ENCODE measurements at regions not wholly inside any gene's neighbourhood (a gene's known extent, or its start where the extent isn't known, plus 50 kb on each side); places are given as distances from the start of the nearest gene placed in this dataset.

DNA sequence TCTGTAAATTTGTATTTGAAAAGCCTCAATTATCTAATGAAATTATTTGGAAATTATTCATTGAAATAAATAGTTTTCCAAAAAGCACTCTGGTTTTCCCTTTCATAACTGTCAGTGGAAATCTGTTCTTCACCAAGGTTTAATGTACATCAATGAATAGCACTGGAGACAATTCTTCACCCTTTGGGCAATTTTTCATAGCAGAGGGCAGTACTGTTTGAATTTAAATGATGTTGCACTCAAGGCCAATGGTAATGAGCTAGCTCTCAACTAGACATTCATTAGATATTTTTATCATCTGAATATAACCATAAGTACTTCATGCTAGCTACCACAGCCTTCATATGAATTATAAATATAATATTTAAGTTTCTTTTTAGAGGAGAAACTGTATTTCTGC is 658.2 kb upstream of the CCDC54 start:
- Mint-ChIP-seq H3K27ac (no peak overlapping the region), H3K27me3 (peaks cover 4% of the 10 kb centered on the region), H3K4me3 (no peak overlapping the region), H3K4me1 (no peaks in the 10 kb centered on the region), H3K36me3 (no peaks in the 10 kb centered on the region), H3K9me3 (peaks cover 0 to 2% (median 0%) of the 10 kb centered on the region in 7 donors)
- no peaks in the 10 kb centered on the region for H3K9me3 ChIP-seq (ENCODE audit: control insufficient read depth in 2 of 2, low read length in 2 of 2)
- H3K4me3 ChIP-seq (ENCODE audit: low read depth, low read length): no peak overlapping the region
- H3K4me1 ChIP-seq (ENCODE audit: control insufficient read depth, insufficient read depth, low read length, poor library complexity, severe bottlenecking): no peaks in the 10 kb centered on the region
- H3K36me3 ChIP-seq (ENCODE audit: control insufficient read depth, insufficient read depth, low read length): no peaks in the 10 kb centered on the region
- no peak overlapping the region for H3K27ac ChIP-seq (ENCODE audit: insufficient read depth, low read length, poor library complexity, severe bottlenecking)
- no peaks in the 10 kb centered on the region for H3K27me3 ChIP-seq (ENCODE audit: control insufficient read depth, insufficient read depth, low read length)
- DNase-seq (no peak), ATAC-seq (ENCODE audit: low read depth in 2 of 2) (no peak)

GRCh38 chr3:106719583-106719982 is 657.7 kb upstream of the CCDC54 start:
- H3K4me3 ChIP-seq (ENCODE audit: low read depth, low read length): no peak overlapping the region
- no peaks in the 10 kb centered on the region for H3K27me3 ChIP-seq (ENCODE audit: control insufficient read depth, insufficient read depth, low read length)
- no peaks in the 10 kb centered on the region for H3K4me1 Mint-ChIP-seq
- H3K9me3 ChIP-seq (ENCODE audit: control insufficient read depth in 2 of 2, low read length in 2 of 2): no peaks in the 10 kb centered on the region
- no peaks in the 10 kb centered on the region for H3K36me3 ChIP-seq (ENCODE audit: control insufficient read depth, insufficient read depth, low read length)
- H3K9me3 Mint-ChIP-seq: peaks cover 0 to 2% (median 0%) of the 10 kb centered on the region in 7 donors
- DNase-seq: no peak
- no peaks in the 10 kb centered on the region for H3K4me1 ChIP-seq (ENCODE audit: control insufficient read depth, insufficient read depth, low read length, poor library complexity, severe bottlenecking)
- no peak overlapping the region for H3K4me3 Mint-ChIP-seq
- ATAC-seq (ENCODE audit: low read depth in 2 of 2): no peak
- H3K36me3 Mint-ChIP-seq: no peaks in the 10 kb centered on the region
- H3K27ac ChIP-seq (ENCODE audit: insufficient read depth, low read length, poor library complexity, severe bottlenecking): no peak overlapping the region
- H3K27me3 Mint-ChIP-seq: peaks cover 4% of the 10 kb centered on the region
- no peak overlapping the region for H3K27ac Mint-ChIP-seq

GRCh38 chr3:106720510-106720909 is 656.7 kb upstream of the CCDC54 start:
- no peaks in the 10 kb centered on the region for H3K4me1 ChIP-seq (ENCODE audit: control insufficient read depth, insufficient read depth, low read length, poor library complexity, severe bottlenecking)
- no peak for DNase-seq
- no peaks in the 10 kb centered on the region for H3K36me3 ChIP-seq (ENCODE audit: control insufficient read depth, insufficient read depth, low read length)
- ATAC-seq (ENCODE audit: low read depth in 2 of 2): no peak
- Mint-ChIP-seq H3K4me3 (no peak overlapping the region), H3K9me3 (peaks cover 0 to 2% (median 0%) of the 10 kb centered on the region in 7 donors), H3K27ac (no peak overlapping the region), H3K27me3 (peaks cover 4% of the 10 kb centered on the region), H3K4me1 (no peaks in the 10 kb centered on the region), H3K36me3 (no peaks in the 10 kb centered on the region)
- no peaks in the 10 kb centered on the region for H3K27me3 ChIP-seq (ENCODE audit: control insufficient read depth, insufficient read depth, low read length)
- no peak overlapping the region for H3K4me3 ChIP-seq (ENCODE audit: low read depth, low read length)
- H3K9me3 ChIP-seq (ENCODE audit: control insufficient read depth in 2 of 2, low read length in 2 of 2): no peaks in the 10 kb centered on the region
- H3K27ac ChIP-seq (ENCODE audit: insufficient read depth, low read length, poor library complexity, severe bottlenecking): no peak overlapping the region

DNA sequence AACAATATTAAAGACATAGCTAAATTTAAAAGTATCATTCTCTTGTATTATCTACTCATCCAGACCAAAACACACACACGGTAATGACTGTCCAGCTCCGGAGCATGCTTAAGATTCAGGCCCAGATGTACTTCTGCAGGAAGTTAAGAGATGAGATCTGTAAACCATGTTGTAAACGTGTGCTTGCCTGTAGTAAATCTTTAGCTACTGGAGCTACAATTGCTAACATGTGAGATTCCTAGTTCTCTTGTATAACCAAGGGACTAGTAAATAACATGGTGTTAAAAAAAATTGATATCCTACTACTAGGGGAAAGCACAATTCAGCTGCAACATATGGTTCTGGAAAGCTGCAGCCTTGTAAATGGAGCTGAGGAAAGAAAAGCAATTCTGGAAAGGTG is 651.7 kb upstream of the CCDC54 start:
- no peaks in the 10 kb centered on the region for H3K36me3 Mint-ChIP-seq
- H3K9me3 Mint-ChIP-seq: no peaks in the 10 kb centered on the region
- no peak overlapping the region for H3K27ac ChIP-seq (ENCODE audit: insufficient read depth, low read length, poor library complexity, severe bottlenecking)
- no peak overlapping the region for H3K27ac Mint-ChIP-seq
- no peaks in the 10 kb centered on the region for H3K9me3 ChIP-seq (ENCODE audit: control insufficient read depth in 2 of 2, low read length in 2 of 2)
- no peak overlapping the region for H3K4me3 Mint-ChIP-seq
- H3K27me3 ChIP-seq (ENCODE audit: control insufficient read depth, insufficient read depth, low read length): no peaks in the 10 kb centered on the region
- no peak overlapping the region for H3K4me3 ChIP-seq (ENCODE audit: low read depth, low read length)
- no peak for DNase-seq
- H3K4me1 Mint-ChIP-seq: no peaks in the 10 kb centered on the region
- H3K27me3 Mint-ChIP-seq: peaks cover 4% of the 10 kb centered on the region
- no peaks in the 10 kb centered on the region for H3K4me1 ChIP-seq (ENCODE audit: control insufficient read depth, insufficient read depth, low read length, poor library complexity, severe bottlenecking)
- H3K36me3 ChIP-seq (ENCODE audit: control insufficient read depth, insufficient read depth, low read length): no peaks in the 10 kb centered on the region
- no peak for ATAC-seq (ENCODE audit: low read depth in 2 of 2)

DNA sequence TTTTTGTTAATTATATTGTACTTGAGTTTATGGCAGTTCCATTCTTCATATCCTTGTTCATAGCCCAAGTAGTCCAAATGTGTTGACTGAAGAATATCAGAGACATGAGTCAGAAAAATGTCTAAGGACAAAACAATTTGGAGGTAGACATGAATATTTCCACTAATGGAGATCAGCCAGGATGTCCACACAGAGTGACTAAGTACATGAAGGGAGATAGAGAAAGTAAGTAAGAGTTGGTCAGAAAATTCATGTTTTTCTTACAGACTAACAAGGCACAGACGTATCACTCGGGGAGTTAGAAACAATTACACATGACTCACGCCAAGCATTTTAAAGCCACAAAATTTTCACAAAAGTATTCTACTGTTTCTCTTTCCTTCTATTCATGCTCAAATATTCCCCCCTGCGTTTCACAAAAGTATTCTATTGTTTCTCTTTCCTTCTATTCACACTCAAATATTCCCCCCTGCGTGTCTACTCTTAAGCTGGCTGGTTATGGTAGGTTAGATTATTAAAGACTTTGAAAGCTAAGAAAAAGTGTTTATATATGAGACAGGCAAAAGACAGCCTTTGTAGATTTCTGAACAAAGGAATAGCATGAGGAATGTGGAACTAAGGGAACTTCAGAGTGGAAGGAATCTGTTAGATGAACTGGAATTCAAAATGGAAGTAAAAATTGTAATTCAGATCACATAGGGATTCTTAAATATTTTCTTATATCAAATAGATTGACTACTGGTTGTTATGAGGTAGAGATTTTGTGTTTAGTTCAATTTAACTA is 648.7 kb upstream of the CCDC54 start:
- Mint-ChIP-seq H3K4me3 (no peak overlapping the region), H3K4me1 (no peaks in the 10 kb centered on the region), H3K9me3 (no peaks in the 10 kb centered on the region), H3K27ac (no peak overlapping the region), H3K36me3 (no peaks in the 10 kb centered on the region), H3K27me3 (peaks cover 4% of the 10 kb centered on the region)
- no peak overlapping the region for H3K4me3 ChIP-seq (ENCODE audit: low read depth, low read length)
- no peak for DNase-seq
- no peaks in the 10 kb centered on the region for H3K9me3 ChIP-seq (ENCODE audit: control insufficient read depth in 2 of 2, low read length in 2 of 2)
- no peaks in the 10 kb centered on the region for H3K4me1 ChIP-seq (ENCODE audit: control insufficient read depth, insufficient read depth, low read length, poor library complexity, severe bottlenecking)
- no peaks in the 10 kb centered on the region for H3K36me3 ChIP-seq (ENCODE audit: control insufficient read depth, insufficient read depth, low read length)
- no peak overlapping the region for H3K27ac ChIP-seq (ENCODE audit: insufficient read depth, low read length, poor library complexity, severe bottlenecking)
- ATAC-seq (ENCODE audit: low read depth in 2 of 2): no peak
- no peaks in the 10 kb centered on the region for H3K27me3 ChIP-seq (ENCODE audit: control insufficient read depth, insufficient read depth, low read length)

GRCh38 chr3:106729481-106729880 is 647.8 kb upstream of the CCDC54 start:
- Mint-ChIP-seq H3K4me3 (no peak overlapping the region), H3K36me3 (no peaks in the 10 kb centered on the region), H3K27ac (no peak overlapping the region), H3K4me1 (no peaks in the 10 kb centered on the region), H3K27me3 (peaks cover 4% of the 10 kb centered on the region), H3K9me3 (no peaks in the 10 kb centered on the region)
- Histone ChIP-seq H3K9me3 (ENCODE audit: control insufficient read depth in 2 of 2, low read length in 2 of 2) (no peaks in the 10 kb centered on the region), H3K27ac (ENCODE audit: insufficient read depth, low read length, poor library complexity, severe bottlenecking) (no peak overlapping the region), H3K36me3 (ENCODE audit: control insufficient read depth, insufficient read depth, low read length) (no peaks in the 10 kb centered on the region), H3K4me1 (ENCODE audit: control insufficient read depth, insufficient read depth, low read length, poor library complexity, severe bottlenecking) (no peaks in the 10 kb centered on the region), H3K27me3 (ENCODE audit: control insufficient read depth, insufficient read depth, low read length) (no peaks in the 10 kb centered on the region), H3K4me3 (ENCODE audit: low read depth, low read length) (no peak overlapping the region)
- DNase-seq (no peak), ATAC-seq (ENCODE audit: low read depth in 2 of 2) (no peak)

GRCh38 chr3:106731230-106731629 is 646.0 kb upstream of the CCDC54 start:
- Histone ChIP-seq H3K27me3 (ENCODE audit: control insufficient read depth, insufficient read depth, low read length) (no peaks in the 10 kb centered on the region), H3K4me1 (ENCODE audit: control insufficient read depth, insufficient read depth, low read length, poor library complexity, severe bottlenecking) (no peaks in the 10 kb centered on the region), H3K36me3 (ENCODE audit: control insufficient read depth, insufficient read depth, low read length) (no peaks in the 10 kb centered on the region), H3K9me3 (ENCODE audit: control insufficient read depth in 2 of 2, low read length in 2 of 2) (no peaks in the 10 kb centered on the region), H3K4me3 (ENCODE audit: low read depth, low read length) (no peak overlapping the region), H3K27ac (ENCODE audit: insufficient read depth, low read length, poor library complexity, severe bottlenecking) (no peak overlapping the region)
- H3K27ac Mint-ChIP-seq: no peak overlapping the region
- H3K9me3 Mint-ChIP-seq: peaks cover 0 to 2% (median 0%) of the 10 kb centered on the region in 7 donors
- H3K27me3 Mint-ChIP-seq: peaks cover 4% of the 10 kb centered on the region
- H3K36me3 Mint-ChIP-seq: no peaks in the 10 kb centered on the region
- no peaks in the 10 kb centered on the region for H3K4me1 Mint-ChIP-seq
- DNase-seq (no peak), ATAC-seq (ENCODE audit: low read depth in 2 of 2) (no peak)
- H3K4me3 Mint-ChIP-seq: no peak overlapping the region

DNA sequence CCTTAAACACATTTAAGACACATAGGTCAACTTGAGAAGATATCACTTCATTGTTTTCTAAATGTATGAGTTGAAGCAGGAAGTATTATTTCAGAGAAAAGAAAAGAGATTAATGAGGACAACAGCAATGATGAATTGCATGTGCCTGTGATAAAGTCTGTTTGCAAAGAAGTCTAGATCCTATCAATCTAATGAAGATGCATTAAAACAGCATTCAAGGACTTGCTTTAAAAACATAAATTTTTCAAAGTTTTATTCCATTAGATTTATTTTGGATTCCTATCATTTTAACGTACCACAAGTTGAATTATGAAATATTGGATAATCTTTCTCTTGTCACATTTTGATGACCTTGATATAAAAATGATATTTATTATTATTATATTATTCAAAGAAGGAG is 642.5 kb upstream of the CCDC54 start:
- no peaks in the 10 kb centered on the region for H3K27me3 Mint-ChIP-seq
- no peaks in the 10 kb centered on the region for H3K36me3 ChIP-seq (ENCODE audit: control insufficient read depth, insufficient read depth, low read length)
- H3K4me3 ChIP-seq (ENCODE audit: low read depth, low read length): no peak overlapping the region
- no peaks in the 10 kb centered on the region for H3K27me3 ChIP-seq (ENCODE audit: control insufficient read depth, insufficient read depth, low read length)
- H3K4me1 ChIP-seq (ENCODE audit: control insufficient read depth, insufficient read depth, low read length, poor library complexity, severe bottlenecking): no peaks in the 10 kb centered on the region
- H3K4me1 Mint-ChIP-seq: no peaks in the 10 kb centered on the region
- no peak overlapping the region for H3K27ac Mint-ChIP-seq
- H3K4me3 Mint-ChIP-seq: no peak overlapping the region
- peaks cover 0 to 2% (median 0%) of the 10 kb centered on the region in 7 donors for H3K9me3 Mint-ChIP-seq
- H3K27ac ChIP-seq (ENCODE audit: insufficient read depth, low read length, poor library complexity, severe bottlenecking): no peak overlapping the region
- H3K9me3 ChIP-seq (ENCODE audit: control insufficient read depth in 2 of 2, low read length in 2 of 2): no peaks in the 10 kb centered on the region
- no peak for DNase-seq
- H3K36me3 Mint-ChIP-seq: no peaks in the 10 kb centered on the region
- ATAC-seq (ENCODE audit: low read depth in 2 of 2): no peak
